ENCODE measurements at regions not wholly inside any gene's neighbourhood (a gene's known extent, or its start where the extent isn't known, plus 50 kb on each side); places are given as distances from the start of the nearest gene placed in this dataset.

DNA sequence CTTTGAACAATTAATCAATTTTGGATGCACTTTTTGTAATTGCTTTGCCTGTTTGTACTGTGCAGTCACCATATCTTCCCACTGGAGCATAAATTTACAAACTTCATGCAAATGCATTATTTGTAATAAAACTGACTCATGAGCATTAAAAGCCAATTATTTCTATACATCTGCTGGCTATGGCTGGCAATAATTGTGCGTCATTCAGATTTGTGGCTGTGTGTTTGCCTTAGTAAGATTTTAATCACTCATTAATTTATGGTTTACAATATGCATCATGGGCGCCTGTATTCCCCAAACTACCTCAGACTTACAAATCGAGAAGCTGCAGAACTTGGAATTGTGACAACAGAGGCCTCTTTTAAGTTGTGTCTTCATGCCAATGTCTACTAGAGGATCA lies 132.4 kb upstream of the TRIB2 start:
- Histone ChIP-seq H3K36me3 (ENCODE audit: insufficient read depth, low read length) (no peaks in the 10 kb centered on the region), H3K27ac (ENCODE audit: low read length) (no peak overlapping the region), H3K4me3 (ENCODE audit: low read depth in 1 of 2, low read length in 2 of 2) (no peak overlapping the region), H3K9me3 (ENCODE audit: insufficient read depth, low read length, severe bottlenecking) (no peaks in the 10 kb centered on the region), H3K4me2 (ENCODE audit: insufficient read depth, low read length) (no peak overlapping the region), H3K79me2 (ENCODE audit: insufficient read depth, low read length) (no peaks in the 10 kb centered on the region), H3K9ac (ENCODE audit: low read depth, low read length) (no peak overlapping the region), H3K4me1 (ENCODE audit: insufficient read depth, low read length) (peaks cover 12% of the 10 kb centered on the region), H3K27me3 (ENCODE audit: insufficient read depth, low read length, poor library complexity) (no peaks in the 10 kb centered on the region), H2AFZ (ENCODE audit: low read depth, low read length) (no peak overlapping the region), H4K20me1 (ENCODE audit: insufficient read depth, low read length) (no peaks in the 10 kb centered on the region)
- DNase-seq (no peak), ATAC-seq (ENCODE audit: insufficient read depth, low read depth) (no peak)
- TF ChIP-seq EZH2 (IDR thresholded peaks at IDR 0.05; ENCODE audit: borderline replicate concordance, low read depth, low read length, severe bottlenecking) = no peak
- TF ChIP-seq, protein P1, sequence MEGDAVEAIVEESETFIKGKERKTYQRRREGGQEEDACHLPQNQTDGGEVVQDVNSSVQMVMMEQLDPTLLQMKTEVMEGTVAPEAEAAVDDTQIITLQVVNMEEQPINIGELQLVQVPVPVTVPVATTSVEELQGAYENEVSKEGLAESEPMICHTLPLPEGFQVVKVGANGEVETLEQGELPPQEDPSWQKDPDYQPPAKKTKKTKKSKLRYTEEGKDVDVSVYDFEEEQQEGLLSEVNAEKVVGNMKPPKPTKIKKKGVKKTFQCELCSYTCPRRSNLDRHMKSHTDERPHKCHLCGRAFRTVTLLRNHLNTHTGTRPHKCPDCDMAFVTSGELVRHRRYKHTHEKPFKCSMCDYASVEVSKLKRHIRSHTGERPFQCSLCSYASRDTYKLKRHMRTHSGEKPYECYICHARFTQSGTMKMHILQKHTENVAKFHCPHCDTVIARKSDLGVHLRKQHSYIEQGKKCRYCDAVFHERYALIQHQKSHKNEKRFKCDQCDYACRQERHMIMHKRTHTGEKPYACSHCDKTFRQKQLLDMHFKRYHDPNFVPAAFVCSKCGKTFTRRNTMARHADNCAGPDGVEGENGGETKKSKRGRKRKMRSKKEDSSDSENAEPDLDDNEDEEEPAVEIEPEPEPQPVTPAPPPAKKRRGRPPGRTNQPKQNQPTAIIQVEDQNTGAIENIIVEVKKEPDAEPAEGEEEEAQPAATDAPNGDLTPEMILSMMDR (IDR thresholded peaks at IDR 0.05; ENCODE audit: borderline replicate concordance, extremely low read depth, low read length, poor library complexity, severe bottlenecking) = no peak

- DNase-seq = no peak
- no peak for TF ChIP-seq EZH2 (IDR thresholded peaks at IDR 0.05; ENCODE audit: borderline replicate concordance, low read depth, low read length, severe bottlenecking)
- TF ChIP-seq, protein P1 (IDR thresholded peaks at IDR 0.05; ENCODE audit: borderline replicate concordance, extremely low read depth, low read length, poor library complexity, severe bottlenecking) = no peak
- H3K27ac ChIP-seq (ENCODE audit: low read length) = no peak overlapping the region
- H3K4me2 ChIP-seq (ENCODE audit: insufficient read depth, low read length) = no peak overlapping the region
- no peak overlapping the region for H3K9ac ChIP-seq (ENCODE audit: low read depth, low read length)
- H3K9me3 ChIP-seq (ENCODE audit: insufficient read depth, low read length, severe bottlenecking) = no peaks in the 10 kb centered on the region
- H3K36me3 ChIP-seq (ENCODE audit: insufficient read depth, low read length) = no peaks in the 10 kb centered on the region
- H3K4me1 ChIP-seq (ENCODE audit: insufficient read depth, low read length) = peaks cover 12% of the 10 kb centered on the region
- no peaks in the 10 kb centered on the region for H4K20me1 ChIP-seq (ENCODE audit: insufficient read depth, low read length)
- ATAC-seq (ENCODE audit: insufficient read depth, low read depth) = no peak
- no peak overlapping the region for H3K4me3 ChIP-seq (ENCODE audit: low read depth in 1 of 2, low read length in 2 of 2)
- H2AFZ ChIP-seq (ENCODE audit: low read depth, low read length) = no peak overlapping the region
- H3K27me3 ChIP-seq (ENCODE audit: insufficient read depth, low read length, poor library complexity) = no peaks in the 10 kb centered on the region
- no peaks in the 10 kb centered on the region for H3K79me2 ChIP-seq (ENCODE audit: insufficient read depth, low read length)
Measured at GRCh38 chr2:12585784-12586183, 131.0 kb upstream of the TRIB2 start.

GRCh38 chr2:12587228-12587627 lies 129.5 kb upstream of the TRIB2 start:
- H3K36me3 ChIP-seq (ENCODE audit: insufficient read depth, low read length) = no peaks in the 10 kb centered on the region
- no peak overlapping the region for H2AFZ ChIP-seq (ENCODE audit: low read depth, low read length)
- no peaks in the 10 kb centered on the region for H4K20me1 ChIP-seq (ENCODE audit: insufficient read depth, low read length)
- peaks cover 12% of the 10 kb centered on the region for H3K4me1 ChIP-seq (ENCODE audit: insufficient read depth, low read length)
- no peak overlapping the region for H3K4me3 ChIP-seq (ENCODE audit: low read depth in 1 of 2, low read length in 2 of 2)
- ATAC-seq (ENCODE audit: insufficient read depth, low read depth) (no peak), DNase-seq (no peak)
- H3K27ac ChIP-seq (ENCODE audit: low read length) = no peak overlapping the region
- no peaks in the 10 kb centered on the region for H3K27me3 ChIP-seq (ENCODE audit: insufficient read depth, low read length, poor library complexity)
- no peak overlapping the region for H3K9ac ChIP-seq (ENCODE audit: low read depth, low read length)
- H3K9me3 ChIP-seq (ENCODE audit: insufficient read depth, low read length, severe bottlenecking) = no peaks in the 10 kb centered on the region
- no peak overlapping the region for H3K4me2 ChIP-seq (ENCODE audit: insufficient read depth, low read length)
- no peak for TF ChIP-seq EZH2 (IDR thresholded peaks at IDR 0.05; ENCODE audit: borderline replicate concordance, low read depth, low read length, severe bottlenecking)
- TF ChIP-seq, protein P1 (IDR thresholded peaks at IDR 0.05; ENCODE audit: borderline replicate concordance, extremely low read depth, low read length, poor library complexity, severe bottlenecking) = no peak
- no peaks in the 10 kb centered on the region for H3K79me2 ChIP-seq (ENCODE audit: insufficient read depth, low read length)
